Stimulated activated memory B cell treated with anti-CD40 and anti-IgM and Interleukin-4, amounts not matched to agents 10 μg/mL and 1 μg/mL and 100 μg/mL, for 72 hours (primary cell): ENCODE measurements at regions not wholly inside any gene's neighbourhood (a gene's known extent, or its start where the extent isn't known, plus 50 kb on each side); places are given as distances from the start of the nearest gene placed in this dataset.
"Not testable (repeated sequence)": the region's sequence is repeated elsewhere in the genome, so short reads cannot be mapped to it uniquely, and the experiment has no call there.

Experiments
- ATAC-seq: fragments of 150-1000 bp; cut with Tn5 transposase; 2 replicates; pipeline ENCODE4 v1.10.0; 2021
- H3K27ac Mint-ChIP-seq: one replicate; pipeline ENCODE4 v1.8.0; 2022; ENCODE audit warnings: mild to moderate bottlenecking, mixed read lengths
- H3K27me3 Mint-ChIP-seq: one replicate; pipeline ENCODE4 v1.8.0; 2022; ENCODE audit warnings: mixed read lengths
- H3K36me3 Mint-ChIP-seq: one replicate; pipeline ENCODE4 v1.8.0; 2022; ENCODE audit warnings: mixed read lengths
- H3K4me1 Mint-ChIP-seq: one replicate; pipeline ENCODE4 v1.8.0; 2022; ENCODE audit warnings: mixed read lengths
- H3K4me3 Mint-ChIP-seq: one replicate; pipeline ENCODE4 v1.8.0; 2022; ENCODE audit warnings: mild to moderate bottlenecking, moderate library complexity, mixed read lengths
- H3K9me3 Mint-ChIP-seq: one replicate; pipeline ENCODE4 v1.8.0; 2022; ENCODE audit warnings: mixed read lengths

DNA sequence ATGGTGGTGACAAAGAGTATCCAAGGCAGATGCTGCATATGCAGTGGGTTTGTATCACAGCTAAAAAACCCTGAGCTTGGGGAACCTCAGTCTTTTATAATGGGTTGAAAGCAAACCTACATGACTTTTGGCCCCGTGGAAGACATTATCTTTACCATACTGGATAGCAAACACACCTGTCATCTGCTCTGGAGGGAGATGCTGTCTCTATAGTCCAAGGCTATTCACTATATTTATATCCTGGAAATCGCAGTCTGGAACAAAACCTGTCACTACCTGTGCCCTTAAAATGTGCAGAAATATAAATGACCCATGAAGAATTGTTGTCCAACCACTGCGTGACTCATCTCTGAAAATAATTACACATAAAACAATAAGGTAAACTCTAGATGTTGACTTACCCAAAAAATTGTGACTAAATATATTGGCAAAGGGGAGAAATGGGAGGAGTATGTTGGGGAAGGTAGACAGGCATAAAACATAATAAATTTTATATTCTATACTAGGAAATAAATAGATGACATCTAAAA lies 121.0 kb upstream of the CXADR start:
- Mint-ChIP-seq H3K4me1 (no peaks in the 10 kb centered on the region), H3K27me3 (no peaks in the 10 kb centered on the region), H3K9me3 (no peaks in the 10 kb centered on the region), H3K4me3 (no peak overlapping the region), H3K27ac (no peak overlapping the region), H3K36me3 (no peaks in the 10 kb centered on the region)
- no peak for ATAC-seq

DNA sequence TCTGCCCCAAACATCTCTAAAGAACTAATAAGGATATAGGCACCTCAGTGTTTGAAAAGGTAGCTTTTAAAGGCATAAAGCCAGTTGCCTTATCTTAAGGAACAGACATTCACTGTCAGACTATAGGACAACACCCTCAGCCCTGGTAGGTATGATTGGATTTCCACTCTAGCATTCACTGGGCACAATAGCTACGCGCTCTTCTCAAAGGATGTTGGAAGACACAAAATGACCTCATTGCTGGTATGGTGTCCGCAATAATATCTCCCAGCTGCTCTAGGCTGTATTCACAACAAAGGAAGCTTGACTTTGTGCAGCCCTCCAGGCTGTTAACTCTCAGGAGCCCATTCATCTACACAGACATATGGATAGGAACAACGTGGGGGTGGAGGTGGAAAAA lies 119.4 kb upstream of the CXADR start:
- H3K27me3 Mint-ChIP-seq, result peaks cover 11% of the 10 kb centered on the region
- no peak overlapping the region for H3K27ac Mint-ChIP-seq
- H3K4me3 Mint-ChIP-seq, result no peak overlapping the region

DNA sequence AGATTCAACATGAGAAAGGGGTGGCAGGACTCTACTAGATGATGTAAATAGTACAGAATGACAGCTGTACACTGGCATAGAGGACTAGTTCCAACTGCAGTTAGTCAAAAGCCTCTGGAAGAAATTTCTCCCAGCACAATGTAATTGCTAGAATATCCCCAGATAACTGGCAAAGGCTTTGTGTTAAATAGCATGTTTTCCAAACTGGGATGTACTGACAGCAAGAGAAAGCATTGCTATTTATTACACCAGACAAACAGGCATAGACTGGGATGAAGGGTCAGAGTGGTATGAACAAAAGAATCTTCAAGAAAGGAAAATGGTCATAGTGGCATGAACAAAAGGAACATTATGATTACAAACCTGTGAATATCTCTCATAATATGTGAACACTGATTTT lies 115.9 kb upstream of the CXADR start:
- Mint-ChIP-seq H3K4me3 (no peak overlapping the region), H3K36me3 (no peaks in the 10 kb centered on the region), H3K27me3 (peaks cover 11% of the 10 kb centered on the region), H3K4me1 (no peaks in the 10 kb centered on the region), H3K27ac (no peak overlapping the region), H3K9me3 (no peaks in the 10 kb centered on the region)
- ATAC-seq, result no peak

More for the DNA sequence above, 119.4 kb upstream of the CXADR start:
- H3K9me3 Mint-ChIP-seq, result no peaks in the 10 kb centered on the region
- H3K4me1 Mint-ChIP-seq, result no peaks in the 10 kb centered on the region
- H3K36me3 Mint-ChIP-seq, result no peaks in the 10 kb centered on the region
- ATAC-seq, result no peak

DNA sequence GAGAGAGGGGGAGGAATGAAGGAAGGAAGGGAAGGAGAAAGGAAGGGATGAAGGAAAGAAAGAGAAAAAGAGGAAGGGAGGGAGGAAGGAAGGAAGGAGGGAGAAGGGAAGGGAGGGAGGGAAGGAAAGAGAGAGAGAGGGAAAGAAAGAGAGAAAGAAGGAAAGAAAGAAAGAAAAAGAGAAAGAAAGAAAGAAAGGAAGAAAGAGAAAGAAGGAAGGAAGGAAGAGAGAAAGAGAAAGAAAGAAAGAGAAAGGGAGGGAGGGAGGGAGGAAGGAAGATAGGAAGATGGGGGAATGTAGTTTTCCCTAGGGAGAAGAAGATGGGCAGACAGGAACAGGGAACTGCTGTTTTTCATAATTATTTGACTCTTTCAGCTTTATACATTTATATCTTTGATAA lies 115.1 kb upstream of the CXADR start:
- Mint-ChIP-seq H3K4me3 (no peak overlapping the region), H3K9me3 (no peaks in the 10 kb centered on the region), H3K27ac (no peak overlapping the region), H3K36me3 (no peaks in the 10 kb centered on the region), H3K4me1 (no peaks in the 10 kb centered on the region), H3K27me3 (peaks cover 11% of the 10 kb centered on the region)
- ATAC-seq, result no peak

DNA sequence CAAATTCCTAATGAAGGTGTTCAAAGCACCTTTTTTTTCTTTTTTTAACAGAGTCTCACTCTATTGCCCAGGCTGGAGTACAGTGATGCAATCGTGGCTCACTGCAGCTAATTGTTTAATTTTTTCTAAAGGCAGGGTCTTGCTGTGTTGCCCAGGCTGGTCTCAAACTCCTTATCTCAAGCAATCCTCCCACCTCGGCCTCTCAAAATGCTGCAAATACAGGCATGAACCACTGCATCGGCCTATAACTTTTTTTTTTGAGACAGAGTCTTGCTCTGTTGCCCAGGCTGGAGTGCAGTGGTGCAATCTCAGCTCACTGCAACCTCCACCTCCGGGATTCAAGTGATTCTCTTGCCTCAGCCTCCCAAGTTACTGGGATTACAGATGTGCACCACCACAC lies 113.9 kb upstream of the CXADR start:
- H3K27ac Mint-ChIP-seq, H3K4me1 Mint-ChIP-seq, H3K36me3 Mint-ChIP-seq, ATAC-seq, H3K4me3 Mint-ChIP-seq, H3K9me3 Mint-ChIP-seq: not testable (repeated sequence)
- H3K27me3 Mint-ChIP-seq, result peaks cover 11% of the 10 kb centered on the region

DNA sequence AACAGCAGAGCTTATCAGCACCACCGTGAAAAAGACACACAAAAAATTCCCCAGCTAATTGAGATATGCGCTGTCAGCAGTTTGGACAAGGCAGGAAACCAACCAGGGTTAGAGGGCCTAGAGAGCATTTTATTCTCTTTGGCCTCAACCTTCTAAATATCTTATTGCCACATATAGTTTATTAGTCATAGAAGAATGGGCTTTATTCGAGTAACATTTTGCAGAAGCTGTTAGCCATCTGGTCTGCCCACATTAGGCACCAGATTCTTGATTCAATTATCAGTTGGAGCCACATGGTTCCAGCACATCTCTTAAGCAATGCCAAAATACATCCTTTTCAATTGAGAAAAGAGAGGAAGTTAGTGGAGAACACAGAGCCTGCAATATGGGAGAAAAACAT lies 109.9 kb upstream of the CXADR start:
- no peak for ATAC-seq
- Mint-ChIP-seq H3K4me3 (no peak overlapping the region), H3K36me3 (no peaks in the 10 kb centered on the region), H3K9me3 (peaks cover 10% of the 10 kb centered on the region), H3K27ac (no peak overlapping the region), H3K4me1 (no peaks in the 10 kb centered on the region), H3K27me3 (peaks cover 2% of the 10 kb centered on the region)

DNA sequence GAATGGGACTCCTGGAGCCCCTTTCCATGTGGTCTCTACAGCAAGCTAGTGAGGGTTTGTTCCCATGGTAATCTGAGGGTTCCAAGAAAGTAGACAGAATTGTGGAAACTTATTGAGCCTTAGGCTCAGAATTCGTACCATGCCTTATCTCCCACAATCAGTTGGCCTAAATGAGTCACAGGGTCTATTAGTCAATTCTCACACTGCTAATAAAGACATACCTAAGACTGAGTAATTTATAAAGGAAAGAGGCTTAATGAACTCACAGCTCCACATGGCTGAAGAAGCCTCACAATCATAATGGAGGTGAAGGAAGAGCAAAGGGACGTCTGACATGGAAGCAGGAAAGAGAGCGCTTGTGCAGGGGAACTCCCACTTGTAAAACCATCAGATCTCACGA lies 106.6 kb upstream of the CXADR start:
- peaks cover 10% of the 10 kb centered on the region for H3K9me3 Mint-ChIP-seq
- no peaks in the 10 kb centered on the region for H3K36me3 Mint-ChIP-seq
- H3K4me3 Mint-ChIP-seq, result no peak overlapping the region
- no peak for ATAC-seq
- H3K27me3 Mint-ChIP-seq, result no peaks in the 10 kb centered on the region
- H3K4me1 Mint-ChIP-seq, result no peaks in the 10 kb centered on the region
- no peak overlapping the region for H3K27ac Mint-ChIP-seq

DNA sequence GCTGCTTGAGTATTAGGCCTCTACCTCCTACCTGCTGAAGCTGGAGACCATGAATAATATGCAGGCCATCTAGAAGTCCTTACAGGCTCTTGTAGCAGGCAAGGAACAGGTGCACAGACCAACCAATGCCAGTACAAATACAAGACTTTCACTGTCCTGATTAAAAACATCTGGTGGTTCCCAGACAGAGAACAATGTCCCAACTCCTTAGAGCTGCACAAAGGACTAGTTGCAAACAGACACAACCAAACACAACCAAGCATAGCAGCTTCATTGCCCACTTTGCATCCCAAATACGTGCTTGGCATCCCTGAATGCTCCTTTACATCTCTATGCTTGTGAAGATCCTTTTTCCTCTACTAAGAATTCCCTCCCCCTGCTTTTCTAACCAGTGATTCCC lies 98.1 kb upstream of the CXADR start:
- Mint-ChIP-seq H3K27ac (no peak overlapping the region), H3K36me3 (no peaks in the 10 kb centered on the region)

DNA sequence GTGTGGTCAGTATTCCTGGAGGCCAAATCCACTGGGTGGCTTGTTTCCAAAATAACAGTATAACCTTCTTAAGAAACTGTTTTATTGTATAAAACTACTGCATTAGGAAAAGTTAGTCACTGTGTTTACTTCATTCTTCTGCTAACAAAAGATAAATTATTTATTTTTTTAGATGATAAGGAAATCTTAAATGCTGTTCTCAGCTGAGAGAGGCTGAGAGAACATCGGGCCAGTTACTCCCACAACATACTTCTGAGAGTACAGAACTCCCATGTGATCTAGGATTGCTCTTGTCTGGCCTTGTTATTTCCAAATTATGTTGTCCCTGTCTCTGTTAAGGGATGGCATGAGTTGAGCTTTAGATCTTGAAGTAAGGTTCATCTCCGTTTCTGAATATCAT lies 96.7 kb upstream of the CXADR start:
- no peaks in the 10 kb centered on the region for H3K27me3 Mint-ChIP-seq
- H3K4me3 Mint-ChIP-seq, result no peak overlapping the region
- H3K4me1 Mint-ChIP-seq, result no peaks in the 10 kb centered on the region
- H3K9me3 Mint-ChIP-seq, result no peaks in the 10 kb centered on the region
- H3K27ac Mint-ChIP-seq, result no peak overlapping the region
- no peaks in the 10 kb centered on the region for H3K36me3 Mint-ChIP-seq
- ATAC-seq, result no peak

More for the DNA sequence above, 98.1 kb upstream of the CXADR start:
- H3K9me3 Mint-ChIP-seq, result no peaks in the 10 kb centered on the region
- H3K4me3 Mint-ChIP-seq, result no peak overlapping the region
- H3K27me3 Mint-ChIP-seq, result no peaks in the 10 kb centered on the region
- H3K4me1 Mint-ChIP-seq, result no peaks in the 10 kb centered on the region
- ATAC-seq, result no peak

DNA sequence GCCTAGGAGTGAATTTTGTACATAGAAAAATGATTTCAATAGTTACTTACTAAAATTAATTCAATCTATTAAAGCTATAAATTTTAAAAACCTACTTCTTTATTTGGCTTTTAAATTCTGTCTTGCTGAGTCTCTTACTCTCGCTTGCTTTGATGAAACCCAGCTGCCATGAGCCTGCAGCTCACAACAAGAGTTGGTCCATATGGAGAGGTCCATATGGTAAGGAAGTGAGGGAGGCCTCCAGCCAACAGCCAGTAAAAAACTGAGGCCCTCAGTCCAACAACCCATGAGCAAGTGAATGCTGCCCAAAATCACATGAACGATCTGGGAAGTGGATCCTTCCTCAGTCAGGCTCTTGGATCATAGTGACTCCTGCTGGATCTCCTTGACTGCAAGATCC lies 89.9 kb upstream of the CXADR start:
- Mint-ChIP-seq H3K27ac (no peak overlapping the region), H3K4me3 (no peak overlapping the region), H3K27me3 (peaks cover 36% of the 10 kb centered on the region), H3K36me3 (no peaks in the 10 kb centered on the region), H3K9me3 (peaks cover 3% of the 10 kb centered on the region), H3K4me1 (no peaks in the 10 kb centered on the region)
- no peak for ATAC-seq

DNA sequence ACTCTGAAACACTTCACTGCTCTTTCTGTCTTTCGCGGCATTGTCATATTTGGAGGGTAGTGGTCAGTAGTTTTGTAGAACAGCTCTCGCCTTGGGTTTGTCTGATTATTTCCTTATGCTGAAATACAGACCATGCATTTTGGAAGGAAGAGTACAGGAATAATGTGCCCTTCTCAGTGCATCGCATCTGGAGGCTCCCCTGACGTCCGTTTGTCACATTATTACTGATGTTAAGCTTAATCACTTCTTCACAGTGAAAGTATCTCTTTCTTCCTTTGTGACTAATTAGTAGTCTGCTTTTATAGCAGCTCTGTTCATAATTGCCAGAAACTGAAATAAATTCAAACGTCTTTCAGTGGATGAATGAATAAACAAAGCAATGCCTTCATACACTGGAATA lies 85.7 kb upstream of the CXADR start:
- Mint-ChIP-seq H3K4me1 (no peaks in the 10 kb centered on the region), H3K27ac (no peak overlapping the region), H3K36me3 (no peaks in the 10 kb centered on the region), H3K9me3 (peaks cover 3% of the 10 kb centered on the region), H3K4me3 (no peak overlapping the region), H3K27me3 (peaks cover 59% of the 10 kb centered on the region)
- ATAC-seq, result no peak

DNA sequence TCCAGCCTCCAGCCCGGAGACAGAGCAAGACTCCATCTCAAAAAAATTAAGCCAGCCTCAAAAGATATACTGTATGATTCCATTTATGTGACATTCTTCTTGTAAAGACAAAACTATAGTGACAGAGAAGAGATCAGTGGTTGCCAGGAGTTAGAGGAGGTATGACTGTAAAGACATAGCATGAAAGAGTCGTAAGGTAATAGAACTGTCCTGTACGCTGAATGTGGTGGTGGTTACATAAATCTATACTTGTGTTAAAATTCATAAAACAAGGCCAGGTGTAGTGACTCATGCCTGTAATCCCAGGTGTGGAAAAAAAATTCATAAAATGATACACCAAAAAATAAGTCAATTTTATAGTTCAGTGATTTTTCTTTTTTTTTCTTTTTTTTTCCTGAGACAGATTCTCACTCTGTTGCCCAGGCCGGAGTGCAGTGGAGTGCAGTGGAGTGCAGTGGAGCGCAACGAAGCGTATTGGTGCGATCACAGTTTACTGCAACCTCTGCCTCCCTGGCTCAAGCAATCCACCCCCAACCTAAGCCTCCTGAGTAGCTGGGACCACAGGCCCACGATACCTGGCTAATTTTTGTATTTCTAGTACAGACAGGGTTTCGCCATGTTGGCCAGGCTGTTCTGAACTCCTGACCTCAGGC lies 84.9 kb upstream of the CXADR start:
- peaks cover 62% of the 10 kb centered on the region for H3K27me3 Mint-ChIP-seq
- peaks cover 3% of the 10 kb centered on the region for H3K9me3 Mint-ChIP-seq
- ATAC-seq, result no peak
- no peak overlapping the region for H3K4me3 Mint-ChIP-seq
- no peaks in the 10 kb centered on the region for H3K4me1 Mint-ChIP-seq
- H3K27ac Mint-ChIP-seq, result no peak overlapping the region
- no peaks in the 10 kb centered on the region for H3K36me3 Mint-ChIP-seq

DNA sequence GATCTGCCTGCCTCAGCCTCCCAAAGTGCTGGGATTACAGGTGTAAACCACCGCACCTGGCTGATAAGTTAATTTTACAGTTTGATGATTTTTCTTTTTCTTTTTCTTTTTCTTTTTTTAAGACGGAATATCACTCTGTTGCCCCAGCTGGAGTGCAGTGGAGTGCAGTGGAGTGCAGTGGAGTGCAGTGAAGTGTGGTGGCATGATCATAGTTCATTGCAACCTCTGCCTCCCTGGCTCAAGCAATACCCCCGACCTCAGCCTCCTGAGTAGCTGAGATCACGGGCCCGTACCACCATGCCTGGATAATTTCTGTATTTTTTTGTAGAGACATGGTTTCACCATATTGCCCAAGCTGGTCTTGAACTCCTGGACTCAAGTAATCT lies 84.4 kb upstream of the CXADR start:
- H3K4me3 Mint-ChIP-seq, result no peak overlapping the region

DNA sequence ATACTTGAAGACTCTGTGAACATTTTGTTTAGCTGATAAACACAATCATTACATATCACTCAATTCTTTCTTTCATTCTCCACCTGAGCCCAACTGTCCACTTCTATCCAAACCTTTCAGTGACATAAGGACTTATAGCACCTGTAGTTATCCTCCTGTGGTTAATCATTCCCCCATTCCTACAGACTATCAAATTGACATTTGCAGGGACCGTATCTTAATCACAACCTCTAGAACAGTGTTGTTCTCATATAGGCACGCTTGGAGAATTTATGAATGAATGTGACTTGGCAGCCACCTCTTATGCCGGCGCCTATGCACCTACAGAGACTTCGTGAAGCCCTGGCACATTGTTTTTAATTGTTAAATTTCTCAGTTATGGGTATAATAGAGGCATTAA lies 83.9 kb upstream of the CXADR start:
- H3K9me3 Mint-ChIP-seq, result peaks cover 3% of the 10 kb centered on the region
- H3K36me3 Mint-ChIP-seq, result no peaks in the 10 kb centered on the region
- H3K27ac Mint-ChIP-seq, result no peak overlapping the region
- no peaks in the 10 kb centered on the region for H3K4me1 Mint-ChIP-seq
- no peak overlapping the region for H3K4me3 Mint-ChIP-seq
- no peak for ATAC-seq
- H3K27me3 Mint-ChIP-seq, result peaks cover 62% of the 10 kb centered on the region

More for the DNA sequence above, 84.4 kb upstream of the CXADR start:
- no peaks in the 10 kb centered on the region for H3K36me3 Mint-ChIP-seq
- H3K9me3 Mint-ChIP-seq, result peaks cover 3% of the 10 kb centered on the region
- no peak overlapping the region for H3K27ac Mint-ChIP-seq
- ATAC-seq, result no peak
- H3K4me1 Mint-ChIP-seq, result no peaks in the 10 kb centered on the region
- H3K27me3 Mint-ChIP-seq, result peaks cover 62% of the 10 kb centered on the region

DNA sequence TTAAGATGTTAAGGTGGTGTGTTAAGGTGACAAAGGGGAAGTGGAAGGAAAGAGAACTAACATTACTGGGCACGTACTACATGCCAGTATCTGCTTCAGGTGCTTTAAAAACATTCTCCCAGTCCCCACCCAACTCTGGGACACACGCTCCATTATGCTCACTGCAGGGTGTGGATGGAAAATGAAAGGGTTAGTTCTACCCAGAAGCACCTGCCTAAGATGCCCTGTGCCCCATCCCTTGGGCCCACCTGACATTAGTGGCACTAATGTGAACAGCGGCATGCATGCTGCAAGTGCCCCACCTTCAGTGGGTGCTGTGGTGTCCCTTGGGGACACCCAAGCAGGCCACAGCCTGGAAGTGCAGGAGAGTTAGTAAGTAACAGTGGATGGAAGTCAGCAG lies 82.9 kb upstream of the CXADR start:
- Mint-ChIP-seq H3K4me3 (no peak overlapping the region), H3K27me3 (peaks cover 56% of the 10 kb centered on the region), H3K36me3 (no peaks in the 10 kb centered on the region), H3K4me1 (no peaks in the 10 kb centered on the region), H3K27ac (no peak overlapping the region), H3K9me3 (peaks cover 3% of the 10 kb centered on the region)
- no peak for ATAC-seq

DNA sequence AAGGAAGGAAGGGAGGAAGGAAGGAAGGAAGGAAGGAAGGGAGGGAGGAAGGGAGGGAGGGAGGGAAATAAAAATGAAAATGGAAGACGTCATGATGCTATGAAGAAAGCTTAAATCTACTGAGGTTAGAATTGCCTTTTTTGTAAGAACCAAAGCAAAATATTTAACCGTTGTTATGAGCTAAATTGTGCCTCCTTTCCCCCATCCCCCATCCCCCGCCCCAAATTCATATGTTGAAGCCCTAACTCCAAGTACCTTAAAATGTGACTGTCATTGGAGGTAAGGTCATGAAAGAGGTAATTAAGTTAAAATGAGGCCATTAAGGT lies 80.1 kb upstream of the CXADR start:
- H3K27me3 Mint-ChIP-seq, result peaks cover 28% of the 10 kb centered on the region
- H3K27ac Mint-ChIP-seq, result no peak overlapping the region
- H3K4me1 Mint-ChIP-seq, result no peaks in the 10 kb centered on the region
- no peaks in the 10 kb centered on the region for H3K36me3 Mint-ChIP-seq
- ATAC-seq, result no peak
- H3K9me3 Mint-ChIP-seq, result no peaks in the 10 kb centered on the region
- H3K4me3 Mint-ChIP-seq, result no peak overlapping the region

DNA sequence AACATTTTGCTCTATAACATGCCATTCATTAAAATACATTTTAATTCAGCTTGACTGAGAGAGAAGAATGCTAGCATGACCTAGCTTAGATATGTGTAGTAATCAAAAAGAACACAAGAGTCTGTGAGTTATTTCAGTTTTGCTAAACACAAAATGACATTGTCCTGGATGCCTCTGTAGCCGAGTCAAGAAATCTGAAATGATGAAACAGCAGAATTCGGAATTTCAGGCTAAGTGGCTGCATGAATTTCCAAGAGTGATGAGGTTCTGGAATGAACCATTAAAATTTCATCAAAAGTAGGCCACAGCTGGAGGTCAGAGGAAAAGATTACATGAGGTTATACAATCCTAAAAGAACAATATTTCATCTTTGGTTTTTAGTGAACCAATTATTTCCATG lies 79.1 kb upstream of the CXADR start:
- peaks cover 28% of the 10 kb centered on the region for H3K27me3 Mint-ChIP-seq
- no peaks in the 10 kb centered on the region for H3K9me3 Mint-ChIP-seq
- no peak overlapping the region for H3K27ac Mint-ChIP-seq
- H3K4me1 Mint-ChIP-seq, result no peaks in the 10 kb centered on the region
- no peak overlapping the region for H3K4me3 Mint-ChIP-seq
- H3K36me3 Mint-ChIP-seq, result no peaks in the 10 kb centered on the region
- no peak for ATAC-seq
